Mesenchymal stem cell (in vitro differentiated cells and primary cell): ENCODE measurements at regions not wholly inside any gene's neighbourhood (a gene's known extent, or its start where the extent isn't known, plus 50 kb on each side); places are given as distances from the start of the nearest gene placed in this dataset.

Source experiments
- DNase-seq: peaks from one replicate; pipeline ENCODE4 v3.0.0-alpha.2; 2013
- H2AFZ ChIP-seq: one replicate; pipeline ENCODE4 v1.6.1; 2013; ENCODE audit warnings: low read depth, mild to moderate bottlenecking, control low read depth, inconsistent platforms, low read length, moderate library complexity
- H2AK5ac ChIP-seq: 2 replicates; pipeline ENCODE4 v1.6.1; 2013; ENCODE audit warnings: low read length, moderate library complexity, mild to moderate bottlenecking, inconsistent platforms; ENCODE audit not compliant: severe bottlenecking
- H2BK120ac ChIP-seq: one replicate; pipeline ENCODE4 v1.6.1; 2013; ENCODE audit warnings: low read depth, mild to moderate bottlenecking, inconsistent platforms, low read length, moderate library complexity
- H2BK12ac ChIP-seq, 2 experiments: one replicate each; pipeline ENCODE4 v1.6.1; 2013; ENCODE audit warnings: inconsistent platforms in 2 of 2, low read length in 2 of 2, mild to moderate bottlenecking in 2 of 2, moderate library complexity in 2 of 2, control low read depth in 1 of 2
- H2BK15ac ChIP-seq: one replicate; pipeline ENCODE4 v1.6.1; 2013; ENCODE audit warnings: mild to moderate bottlenecking, low read depth, inconsistent platforms; ENCODE audit not compliant: poor library complexity, severe bottlenecking
- H2BK5ac ChIP-seq: 2 replicates; pipeline ENCODE4 v1.6.1; 2013; ENCODE audit warnings: low read depth, mild to moderate bottlenecking, low read length, control low read depth, inconsistent platforms; ENCODE audit not compliant: poor library complexity, severe bottlenecking
- H3K14ac ChIP-seq, 2 experiments: one replicate each; pipeline ENCODE4 v1.6.1; 2013; ENCODE audit warnings: inconsistent platforms in 2 of 2, low read length in 2 of 2, control low read depth in 1 of 2, mild to moderate bottlenecking in 1 of 2, moderate library complexity in 1 of 2
- H3K18ac ChIP-seq, 2 experiments: one replicate each; pipeline ENCODE4 v1.6.1; 2013; ENCODE audit warnings: inconsistent platforms in 2 of 2, low read length in 2 of 2, control low read depth in 1 of 2, low read depth in 1 of 2, mild to moderate bottlenecking in 1 of 2
- H3K23ac ChIP-seq, 2 experiments: one replicate each; pipeline ENCODE4 v1.6.1; 2013; ENCODE audit warnings: inconsistent platforms in 2 of 2, low read length in 2 of 2, mild to moderate bottlenecking in 2 of 2, moderate library complexity in 2 of 2, control low read depth in 1 of 2
- H3K27ac ChIP-seq: 2 replicates; pipeline ENCODE4 v1.5.1; 2013; ENCODE audit warnings: mild to moderate bottlenecking, moderate library complexity, low read length, control low read depth, inconsistent platforms; ENCODE audit not compliant: poor library complexity, severe bottlenecking
- H3K27me3 ChIP-seq, 2 experiments: 2 replicates each; pipeline versions ENCODE4 v1.6.1 to v1.7.0; 2013; ENCODE audit warnings: low read length in 2 of 2, mild to moderate bottlenecking in 2 of 2, moderate library complexity in 2 of 2, control low read depth in 1 of 2, inconsistent platforms in 1 of 2; ENCODE audit not compliant: control insufficient read depth in 1 of 2, insufficient read depth in 1 of 2
- H3K36me3 ChIP-seq, 2 experiments: 2 replicates each; pipeline versions ENCODE4 v1.6.1 to v1.7.0; 2013; ENCODE audit warnings: low read length in 2 of 2, control low read depth in 1 of 2, inconsistent platforms in 1 of 2, low read depth in 1 of 2, mild to moderate bottlenecking in 1 of 2; ENCODE audit not compliant: insufficient read depth in 2 of 2, control insufficient read depth in 1 of 2
- H3K4ac ChIP-seq, 2 experiments: one replicate each; pipeline ENCODE4 v1.6.1; 2013; ENCODE audit warnings: inconsistent platforms in 2 of 2, low read length in 2 of 2, mild to moderate bottlenecking in 2 of 2, moderate library complexity in 2 of 2, control low read depth in 1 of 2, low read depth in 1 of 2
- H3K4me1 ChIP-seq: 2 replicates; pipeline ENCODE4 v1.6.1; 2013; ENCODE audit warnings: low read depth, low read length, control low read depth; ENCODE audit not compliant: control insufficient read depth, insufficient read depth
- H3K4me2 ChIP-seq: 2 replicates; pipeline ENCODE4 v1.6.1; 2013; ENCODE audit warnings: low read length, mild to moderate bottlenecking, inconsistent platforms; ENCODE audit not compliant: poor library complexity, severe bottlenecking
- H3K4me3 ChIP-seq, 2 experiments: 2 replicates each; pipeline versions ENCODE4 v1.5.1 to v1.7.0; 2013; ENCODE audit warnings: low read length in 2 of 2, mild to moderate bottlenecking in 2 of 2, control low read depth in 1 of 2, low read depth in 1 of 2; ENCODE audit not compliant: insufficient read depth in 1 of 2
- H3K79me1 ChIP-seq: replicated peaks from 2 replicates; pipeline ENCODE4 v1.6.1; 2013; ENCODE audit warnings: mild to moderate bottlenecking, control low read depth, low read length, inconsistent platforms; ENCODE audit not compliant: poor library complexity, severe bottlenecking
- H3K9ac ChIP-seq: 2 replicates; pipeline ENCODE4 v1.7.0; 2013; ENCODE audit warnings: mild to moderate bottlenecking, low read length, moderate library complexity
- H3K9me3 ChIP-seq: 2 replicates; pipeline ENCODE4 v1.7.0; 2013; ENCODE audit warnings: mild to moderate bottlenecking, low read length; ENCODE audit not compliant: control insufficient read depth
- H4K8ac ChIP-seq: one replicate; pipeline ENCODE4 v1.6.1; 2013; ENCODE audit warnings: inconsistent platforms, mild to moderate bottlenecking, low read length, moderate library complexity
- H4K91ac ChIP-seq: one replicate; pipeline ENCODE4 v1.6.1; 2013; ENCODE audit warnings: mild to moderate bottlenecking, low read length, inconsistent platforms
- WGBS: methylation state at CpG from one replicate; pipeline ENCODE4 v1.1.7; 2013; ENCODE audit warnings: mixed read lengths; 5-methylcytosine and 5-hydroxymethylcytosine counted together

GRCh38 chr1:239831577-239832355 lies 259.9 kb upstream of the FMN2 start:
- no peak overlapping the region for H4K91ac ChIP-seq
- no peak overlapping the region for H4K8ac ChIP-seq
- no peak overlapping the region for H3K4me3 ChIP-seq
- no peak overlapping the region for H3K27ac ChIP-seq
- no peak overlapping the region for H2AFZ ChIP-seq
- no peak overlapping the region for H3K4me2 ChIP-seq
- H3K4me1 ChIP-seq, result peaks cover 1% of the 10 kb centered on the region
- no peak overlapping the region for H2AK5ac ChIP-seq
- no peak overlapping the region for H3K4ac ChIP-seq
- H3K9ac ChIP-seq, result no peak overlapping the region
- no peak overlapping the region for H2BK120ac ChIP-seq
- H3K27me3 ChIP-seq, result no peaks in the 10 kb centered on the region
- H3K14ac ChIP-seq, result no peak overlapping the region
- 67% methylated on average over 5 of the region's 5 CpGs for WGBS
- H3K23ac ChIP-seq, result no peak overlapping the region
- H2BK15ac ChIP-seq, result no peak overlapping the region
- no peaks in the 10 kb centered on the region for H3K9me3 ChIP-seq
- no peaks in the 10 kb centered on the region for H3K79me1 ChIP-seq
- no peaks in the 10 kb centered on the region for H3K36me3 ChIP-seq
- H3K18ac ChIP-seq, result no peak overlapping the region
- H2BK5ac ChIP-seq, result no peak overlapping the region
- DNase-seq, result no peak
- no peak overlapping the region for H2BK12ac ChIP-seq

GRCh38 chr1:239833723-239834122 lies 258.0 kb upstream of the FMN2 start:
- H2BK120ac ChIP-seq, result no peak overlapping the region
- no peaks in the 10 kb centered on the region for H3K27me3 ChIP-seq
- H3K4me1 ChIP-seq, result peaks cover 1% of the 10 kb centered on the region
- no peak overlapping the region for H3K18ac ChIP-seq
- H3K9ac ChIP-seq, result no peak overlapping the region
- no peak overlapping the region for H2AK5ac ChIP-seq
- H3K79me1 ChIP-seq, result no peaks in the 10 kb centered on the region
- no peak overlapping the region for H2BK5ac ChIP-seq
- H3K23ac ChIP-seq, result no peak overlapping the region
- H3K36me3 ChIP-seq, result no peaks in the 10 kb centered on the region
- H3K4ac ChIP-seq, result no peak overlapping the region
- no peak overlapping the region for H2AFZ ChIP-seq
- H2BK15ac ChIP-seq, result no peak overlapping the region
- no peak overlapping the region for H2BK12ac ChIP-seq
- WGBS, result 94% methylated on average over 1 of the region's 2 CpGs
- H3K9me3 ChIP-seq, result no peaks in the 10 kb centered on the region
- no peak overlapping the region for H4K8ac ChIP-seq
- DNase-seq, result no peak
- no peak overlapping the region for H3K4me3 ChIP-seq
- no peak overlapping the region for H4K91ac ChIP-seq
- no peak overlapping the region for H3K4me2 ChIP-seq
- no peak overlapping the region for H3K14ac ChIP-seq
- H3K27ac ChIP-seq, result no peak overlapping the region

DNA sequence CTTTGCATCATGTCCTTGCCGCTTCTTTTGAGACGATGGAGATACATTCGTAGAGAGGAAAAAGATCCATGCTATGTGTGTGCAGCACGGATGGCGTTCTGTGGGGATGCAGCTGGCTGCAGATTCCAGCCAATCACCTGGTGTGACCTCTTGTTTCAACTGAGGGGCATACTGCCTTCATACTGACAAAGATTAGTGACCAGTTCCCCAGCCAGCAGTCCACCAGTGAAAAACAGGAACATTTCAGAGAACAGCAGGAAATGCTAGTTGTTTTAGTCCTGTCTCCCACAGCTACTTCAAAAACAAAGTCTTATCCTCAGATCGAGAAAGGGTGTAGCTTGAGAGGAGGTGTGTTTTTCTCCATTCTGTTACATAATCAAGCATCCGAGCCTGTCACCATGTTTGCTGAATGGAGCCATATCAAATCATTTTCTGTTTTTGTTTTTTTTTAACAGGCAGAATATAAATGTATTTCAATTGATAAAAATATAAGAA lies 255.7 kb upstream of the FMN2 start:
- Histone ChIP-seq H3K9me3 (no peaks in the 10 kb centered on the region), H3K4me3 (no peak overlapping the region), H3K18ac (no peak overlapping the region), H3K27me3 (no peaks in the 10 kb centered on the region), H3K4me1 (peaks cover 1% of the 10 kb centered on the region), H3K4me2 (no peak overlapping the region), H4K91ac (no peak overlapping the region), H2AK5ac (no peak overlapping the region), H3K27ac (no peak overlapping the region), H3K79me1 (no peaks in the 10 kb centered on the region), H3K14ac (no peak overlapping the region), H3K9ac (no peak overlapping the region), H4K8ac (no peak overlapping the region), H2BK120ac (no peak overlapping the region), H3K23ac (no peak overlapping the region), H2BK12ac (no peak overlapping the region), H3K36me3 (no peaks in the 10 kb centered on the region), H2AFZ (no peak overlapping the region), H3K4ac (no peak overlapping the region), H2BK5ac (no peak overlapping the region), H2BK15ac (no peak overlapping the region)
- DNase-seq, result no peak
- 95% methylated on average over 5 of the region's 7 CpGs for WGBS

DNA sequence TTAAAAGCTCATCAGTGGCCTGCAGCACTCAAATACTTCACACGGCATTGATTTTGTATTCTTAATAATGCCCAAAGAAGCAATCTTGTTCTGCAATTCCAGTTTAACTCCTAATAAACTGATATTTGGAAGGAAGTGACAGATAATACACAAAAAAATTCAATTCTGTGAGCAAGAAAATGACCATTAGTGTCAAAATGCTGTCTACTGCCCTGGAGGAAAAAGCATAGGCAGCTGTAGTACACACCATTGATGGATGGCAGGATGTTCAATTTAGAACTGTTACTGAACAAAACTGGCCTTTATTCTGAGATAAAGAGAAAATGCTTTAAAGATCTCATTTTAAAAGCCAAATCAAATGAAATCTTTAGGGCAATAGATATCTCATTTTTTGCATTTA lies 251.3 kb upstream of the FMN2 start:
- Histone ChIP-seq H2AFZ (no peak overlapping the region), H2BK12ac (no peak overlapping the region), H3K4me3 (no peak overlapping the region), H3K4me2 (no peak overlapping the region), H3K79me1 (no peaks in the 10 kb centered on the region), H3K27me3 (no peaks in the 10 kb centered on the region), H3K9ac (no peak overlapping the region), H3K4me1 (no peaks in the 10 kb centered on the region), H3K14ac (no peak overlapping the region), H3K36me3 (no peaks in the 10 kb centered on the region), H4K91ac (no peak overlapping the region), H3K27ac (no peak overlapping the region), H3K4ac (no peak overlapping the region), H2BK5ac (no peak overlapping the region), H3K18ac (no peak overlapping the region), H3K23ac (no peak overlapping the region), H2BK15ac (no peak overlapping the region), H4K8ac (no peak overlapping the region), H2AK5ac (no peak overlapping the region), H2BK120ac (no peak overlapping the region), H3K9me3 (no peaks in the 10 kb centered on the region)
- DNase-seq, result no peak
- WGBS, result no CpG with 5 or more reads among the region's 1 CpG
